ENCODE measurements at regions not wholly inside any gene's neighbourhood (a gene's known extent, or its start where the extent isn't known, plus 50 kb on each side); places are given as distances from the start of the nearest gene placed in this dataset.

DNA sequence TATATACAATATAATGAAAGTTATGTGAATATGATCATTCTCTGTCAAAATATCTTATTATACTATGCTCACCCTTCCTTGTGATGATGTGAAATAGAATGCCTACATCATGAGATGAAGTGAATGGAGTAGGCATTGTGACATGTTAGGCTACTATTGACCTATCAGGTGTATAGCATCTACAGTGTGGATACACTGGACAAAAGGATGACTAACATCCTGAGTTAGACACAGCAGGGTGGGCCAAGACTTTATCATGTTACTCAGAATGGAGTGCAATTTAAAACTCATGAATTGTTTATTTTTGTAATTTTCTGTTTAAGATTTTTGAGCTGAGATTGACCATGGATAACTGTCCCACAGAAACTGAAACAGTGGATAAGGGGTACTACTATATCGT lies 53.4 kb upstream of the NAV3 start:
- no peak for TF ChIP-seq EZH2phosphoT487 (IDR thresholded peaks at IDR 0.05; ENCODE audit: low read depth)
- TF ChIP-seq CTCF (IDR thresholded peaks at IDR 0.05; ENCODE audit: low read depth, low read length) = no peak
- no peak overlapping the region for H3K9ac ChIP-seq (ENCODE audit: low read length)
- H3K27me3 ChIP-seq (ENCODE audit: low read depth, low read length) = no peaks in the 10 kb centered on the region
- no peaks in the 10 kb centered on the region for H3K4me1 ChIP-seq (ENCODE audit: low read length)
- no peak overlapping the region for H3K27ac ChIP-seq (ENCODE audit: low read length)
- no peak overlapping the region for H3K4me2 ChIP-seq (ENCODE audit: low read length)
- no peaks in the 10 kb centered on the region for H4K20me1 ChIP-seq (ENCODE audit: insufficient read depth, low read length)
- H3K4me3 ChIP-seq (ENCODE audit: low read length) = no peak overlapping the region
- H3K9me3 ChIP-seq (ENCODE audit: insufficient read depth, low read length) = no peaks in the 10 kb centered on the region
- H3K79me2 ChIP-seq (ENCODE audit: low read length) = no peaks in the 10 kb centered on the region
- no peak overlapping the region for H2AFZ ChIP-seq (ENCODE audit: low read depth, low read length)
- no peaks in the 10 kb centered on the region for H3K36me3 ChIP-seq (replicated peaks; ENCODE audit: low read depth, low read length)

GRCh38 chr12:77774761-77775160 lies 55.9 kb upstream of the NAV3 start:
- H3K79me2 ChIP-seq (ENCODE audit: low read length) = no peaks in the 10 kb centered on the region
- no peak overlapping the region for H3K4me3 ChIP-seq (ENCODE audit: low read length)
- no peak overlapping the region for H2AFZ ChIP-seq (ENCODE audit: low read depth, low read length)
- no peak overlapping the region for H3K4me2 ChIP-seq (ENCODE audit: low read length)
- no peak overlapping the region for H3K9ac ChIP-seq (ENCODE audit: low read length)
- TF ChIP-seq CTCF (IDR thresholded peaks at IDR 0.05; ENCODE audit: low read depth, low read length) = no peak
- TF ChIP-seq EZH2phosphoT487 (IDR thresholded peaks at IDR 0.05; ENCODE audit: low read depth) = no peak
- no peaks in the 10 kb centered on the region for H3K27me3 ChIP-seq (ENCODE audit: low read depth, low read length)
- no peaks in the 10 kb centered on the region for H4K20me1 ChIP-seq (ENCODE audit: insufficient read depth, low read length)
- no peaks in the 10 kb centered on the region for H3K9me3 ChIP-seq (ENCODE audit: insufficient read depth, low read length)
- no peak overlapping the region for H3K27ac ChIP-seq (ENCODE audit: low read length)
- no peaks in the 10 kb centered on the region for H3K36me3 ChIP-seq (replicated peaks; ENCODE audit: low read depth, low read length)
- no peaks in the 10 kb centered on the region for H3K4me1 ChIP-seq (ENCODE audit: low read length)

DNA sequence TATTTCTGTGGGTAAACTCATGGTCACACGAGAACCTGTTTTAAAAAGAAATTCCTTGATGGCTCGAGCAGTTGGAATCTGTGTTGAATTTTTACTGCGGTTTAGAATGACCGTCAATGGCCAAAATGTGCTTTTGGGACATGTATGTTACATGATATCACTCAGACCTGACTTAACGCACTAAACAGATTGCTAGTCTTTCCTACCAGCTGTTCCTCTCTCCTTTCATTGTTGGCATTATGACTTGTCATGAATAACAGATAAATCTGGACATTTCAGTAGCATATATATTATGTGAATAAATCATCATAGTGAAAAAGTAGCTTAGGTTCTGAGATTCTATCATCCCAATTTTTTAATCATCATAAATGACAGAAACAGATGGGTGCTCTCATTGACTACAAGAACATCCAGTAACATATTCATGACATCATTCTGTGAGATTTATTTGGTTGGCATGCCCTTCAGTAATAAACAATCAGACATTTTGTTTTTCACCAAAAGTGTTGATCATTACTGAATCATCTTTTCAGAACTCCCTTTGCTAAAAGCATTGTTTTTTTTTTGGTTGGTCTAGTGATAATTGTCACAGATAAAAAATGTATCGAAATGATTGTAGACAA lies 57.9 kb upstream of the NAV3 start:
- H3K36me3 ChIP-seq (replicated peaks; ENCODE audit: low read depth, low read length) = no peaks in the 10 kb centered on the region
- no peaks in the 10 kb centered on the region for H3K27me3 ChIP-seq (ENCODE audit: low read depth, low read length)
- H2AFZ ChIP-seq (ENCODE audit: low read depth, low read length) = no peak overlapping the region
- no peaks in the 10 kb centered on the region for H4K20me1 ChIP-seq (ENCODE audit: insufficient read depth, low read length)
- H3K9me3 ChIP-seq (ENCODE audit: insufficient read depth, low read length) = 0 out of 2 replicates have a peak, but pooled peaks cover 1% of the 10 kb centered on the region
- no peak overlapping the region for H3K27ac ChIP-seq (ENCODE audit: low read length)
- H3K4me2 ChIP-seq (ENCODE audit: low read length) = no peak overlapping the region
- no peak overlapping the region for H3K4me3 ChIP-seq (ENCODE audit: low read length)
- H3K79me2 ChIP-seq (ENCODE audit: low read length) = no peaks in the 10 kb centered on the region
- no peaks in the 10 kb centered on the region for H3K4me1 ChIP-seq (ENCODE audit: low read length)
- TF ChIP-seq EZH2phosphoT487 (IDR thresholded peaks at IDR 0.05; ENCODE audit: low read depth) = no peak
- TF ChIP-seq CTCF (IDR thresholded peaks at IDR 0.05; ENCODE audit: low read depth, low read length) = no peak
- H3K9ac ChIP-seq (ENCODE audit: low read length) = no peak overlapping the region

GRCh38 chr12:77768558-77768957 lies 62.1 kb upstream of the NAV3 start:
- Histone ChIP-seq H3K9me3 (ENCODE audit: insufficient read depth, low read length) (0 out of 2 replicates have a peak, but pooled peaks cover 8% of the 10 kb centered on the region), H4K20me1 (ENCODE audit: insufficient read depth, low read length) (no peaks in the 10 kb centered on the region), H3K36me3 (replicated peaks; ENCODE audit: low read depth, low read length) (no peaks in the 10 kb centered on the region), H3K79me2 (ENCODE audit: low read length) (no peaks in the 10 kb centered on the region), H3K4me3 (ENCODE audit: low read length) (no peak overlapping the region), H3K9ac (ENCODE audit: low read length) (no peak overlapping the region), H3K4me2 (ENCODE audit: low read length) (no peak overlapping the region), H2AFZ (ENCODE audit: low read depth, low read length) (no peak overlapping the region), H3K27ac (ENCODE audit: low read length) (no peak overlapping the region), H3K4me1 (ENCODE audit: low read length) (peaks cover 15% of the 10 kb centered on the region), H3K27me3 (ENCODE audit: low read depth, low read length) (no peaks in the 10 kb centered on the region)
- TF ChIP-seq EZH2phosphoT487 (IDR thresholded peaks at IDR 0.05; ENCODE audit: low read depth) (no peak), CTCF (IDR thresholded peaks at IDR 0.05; ENCODE audit: low read depth, low read length) (no peak)
